ENCODE measurements at regions not wholly inside any gene's neighbourhood (a gene's known extent, or its start where the extent isn't known, plus 50 kb on each side); places are given as distances from the start of the nearest gene placed in this dataset.

DNA sequence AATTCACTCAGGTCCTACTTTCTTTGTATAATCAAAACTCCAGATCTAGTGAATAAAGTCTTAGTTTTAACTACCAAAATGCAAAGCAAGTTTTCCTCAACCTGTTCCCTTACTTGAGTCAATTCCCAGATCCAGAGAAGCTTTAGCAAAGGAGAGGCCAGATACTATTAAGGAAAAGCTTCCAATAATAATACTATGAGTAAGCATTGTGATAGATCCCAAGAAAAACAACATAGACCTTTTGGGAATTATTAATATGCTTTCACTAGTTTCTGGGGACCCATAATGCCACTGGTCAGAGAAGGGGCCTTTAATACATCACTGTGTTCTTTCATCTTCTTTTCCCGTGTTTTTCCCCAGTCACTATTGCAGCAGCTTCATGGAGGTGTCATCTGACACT is 339.9 kb upstream of the CDIN1 start:
- CTCF ChIA-PET = no interaction called here
- intact Hi-C loops (cut with micrococcal nuclease) = no loop called here
- Mint-ChIP-seq H3K4me1 (ENCODE audit: low read depth) (no peaks in the 10 kb centered on the region), H3K27me3 (no peaks in the 10 kb centered on the region), H3K9me3 (peaks cover 12% of the 10 kb centered on the region), H3K27ac (no peak overlapping the region), H3K36me3 (no peaks in the 10 kb centered on the region), H3K4me3 (no peak overlapping the region)
- POLR2A ChIA-PET = no interaction called here
- no peak for DNase-seq

DNA sequence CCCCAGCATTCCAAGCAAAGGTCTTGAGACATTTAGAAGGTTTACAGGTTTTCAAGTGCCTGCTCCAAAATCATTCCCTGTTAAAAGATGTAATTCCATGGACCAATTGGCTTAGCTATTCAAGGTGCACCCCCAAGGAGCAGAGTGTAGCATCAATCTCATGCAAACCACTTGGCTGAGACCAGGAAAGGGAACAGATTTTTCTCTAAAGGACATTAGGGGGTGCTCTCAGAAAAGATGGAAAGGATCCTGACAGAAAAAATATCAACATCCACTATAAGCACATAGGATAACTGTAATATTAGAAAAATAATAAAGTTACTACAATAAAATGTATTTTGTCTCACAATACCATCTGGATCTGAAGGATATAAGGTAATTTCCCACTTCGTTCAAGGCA is 328.0 kb upstream of the CDIN1 start:
- no peak for DNase-seq
- Mint-ChIP-seq H3K36me3 (no peaks in the 10 kb centered on the region), H3K9me3 (no peaks in the 10 kb centered on the region), H3K27me3 (no peaks in the 10 kb centered on the region), H3K4me3 (no peak overlapping the region), H3K27ac (no peak overlapping the region), H3K4me1 (ENCODE audit: low read depth) (no peaks in the 10 kb centered on the region)
- intact Hi-C loops (cut with micrococcal nuclease) = no loop called here
- CTCF ChIA-PET = no interaction called here
- POLR2A ChIA-PET = no interaction called here

DNA sequence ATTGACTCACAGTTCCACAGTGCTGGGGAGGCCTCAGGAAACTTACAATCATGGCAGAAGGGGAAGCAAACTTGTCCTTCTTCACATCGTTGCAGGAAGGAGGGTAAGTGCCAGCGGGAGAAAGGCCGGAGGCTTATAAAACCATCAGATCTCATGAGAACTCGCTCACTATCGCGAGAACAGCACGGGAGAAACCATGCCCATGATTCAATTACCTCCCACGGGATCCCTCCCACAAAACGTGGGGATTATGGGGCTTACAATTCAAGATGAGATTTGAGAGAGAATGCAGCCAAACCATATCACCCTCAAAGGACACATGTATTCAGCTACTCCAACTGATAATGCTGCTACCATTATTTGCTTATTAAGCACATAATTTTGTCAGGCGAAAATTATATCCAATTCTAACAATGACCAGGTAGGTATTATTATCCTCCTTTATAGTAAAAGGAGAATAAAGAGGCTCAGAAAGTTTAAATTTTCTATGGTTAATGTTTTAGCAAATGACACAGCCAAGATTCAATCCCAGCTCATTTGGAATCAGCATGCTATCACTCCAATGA is 327.2 kb upstream of the CDIN1 start:
- CTCF ChIA-PET = no interaction called here
- Mint-ChIP-seq H3K27me3 (no peaks in the 10 kb centered on the region), H3K4me3 (no peak overlapping the region), H3K27ac (no peak overlapping the region), H3K9me3 (no peaks in the 10 kb centered on the region), H3K36me3 (no peaks in the 10 kb centered on the region), H3K4me1 (ENCODE audit: low read depth) (no peaks in the 10 kb centered on the region)
- POLR2A ChIA-PET = no interaction called here
- DNase-seq = no peak
- intact Hi-C loops (cut with micrococcal nuclease) = no loop called here

DNA sequence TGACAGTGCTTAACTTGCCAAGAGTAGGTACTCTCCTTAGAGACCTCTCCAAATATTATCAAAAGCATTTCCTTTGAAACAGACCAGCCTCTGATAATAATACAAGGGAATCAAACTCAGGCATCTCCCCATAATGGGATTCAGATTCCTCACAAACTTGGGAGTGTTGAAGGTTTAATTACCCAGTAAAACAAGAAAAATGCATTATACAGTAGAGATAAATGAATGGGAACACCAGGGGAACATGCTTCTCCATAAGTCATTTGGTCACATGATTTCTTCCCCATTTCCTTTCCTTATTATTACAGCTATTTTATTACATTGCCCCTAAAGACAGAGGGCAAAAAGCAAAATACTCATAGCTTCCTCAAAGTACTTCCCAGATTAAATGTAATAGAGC is 325.0 kb upstream of the CDIN1 start:
- Mint-ChIP-seq H3K36me3 (no peaks in the 10 kb centered on the region), H3K4me3 (no peak overlapping the region), H3K27me3 (no peaks in the 10 kb centered on the region), H3K4me1 (ENCODE audit: low read depth) (no peaks in the 10 kb centered on the region), H3K27ac (no peak overlapping the region), H3K9me3 (no peaks in the 10 kb centered on the region)
- ChIA-PET CTCF (no interaction called here), POLR2A (no interaction called here)
- intact Hi-C loops (cut with micrococcal nuclease) = no loop called here
- no peak for DNase-seq

DNA sequence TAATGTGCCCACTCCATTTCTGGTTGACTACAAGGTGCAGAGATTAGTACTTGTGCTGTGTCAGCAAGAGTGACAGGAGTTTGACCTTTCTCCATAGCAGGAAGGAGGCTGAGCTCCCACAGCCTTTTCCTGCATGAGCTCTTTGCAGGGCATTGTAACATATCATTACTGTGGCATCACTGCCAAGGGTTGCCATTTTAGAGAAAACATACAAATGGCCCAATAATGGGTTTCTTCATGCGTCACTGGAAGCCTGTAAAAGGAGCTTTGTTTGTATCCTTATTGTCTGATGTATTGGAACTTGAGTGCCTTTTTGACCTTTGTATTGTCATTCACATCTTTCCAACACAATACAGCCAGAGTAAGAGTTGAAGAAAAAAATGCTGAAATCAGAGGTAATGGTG is 323.0 kb upstream of the CDIN1 start:
- no peak for DNase-seq
- ChIA-PET POLR2A (no interaction called here), CTCF (no interaction called here)
- H3K36me3 Mint-ChIP-seq = no peaks in the 10 kb centered on the region
- H3K4me1 Mint-ChIP-seq (ENCODE audit: low read depth) = no peaks in the 10 kb centered on the region
- intact Hi-C loops (cut with micrococcal nuclease) = no loop called here
- no peaks in the 10 kb centered on the region for H3K27me3 Mint-ChIP-seq
- no peak overlapping the region for H3K4me3 Mint-ChIP-seq
- H3K9me3 Mint-ChIP-seq = no peaks in the 10 kb centered on the region
- no peak overlapping the region for H3K27ac Mint-ChIP-seq

DNA sequence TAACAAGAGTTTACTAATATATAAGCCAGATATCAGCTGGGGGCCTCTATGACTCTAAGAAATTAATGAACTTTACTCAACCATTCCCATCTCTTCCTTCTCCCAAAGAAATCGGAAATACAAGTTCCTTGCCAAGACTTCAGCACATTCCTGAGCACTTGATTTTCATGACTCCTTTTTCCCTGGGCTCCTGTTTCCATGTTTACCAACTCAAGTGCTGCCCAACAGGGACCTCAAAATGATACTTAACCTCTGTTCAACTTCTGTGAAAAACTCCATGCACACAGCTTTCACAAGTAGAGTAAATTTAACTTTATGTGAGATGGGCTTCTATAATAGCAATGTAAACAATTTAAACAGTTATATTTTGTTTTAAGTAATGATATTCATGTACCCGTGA is 315.8 kb upstream of the CDIN1 start:
- H3K4me3 Mint-ChIP-seq = no peak overlapping the region
- no peaks in the 10 kb centered on the region for H3K36me3 Mint-ChIP-seq
- no peaks in the 10 kb centered on the region for H3K9me3 Mint-ChIP-seq
- no peaks in the 10 kb centered on the region for H3K27me3 Mint-ChIP-seq
- no peak for DNase-seq
- H3K27ac Mint-ChIP-seq = no peak overlapping the region
- no peaks in the 10 kb centered on the region for H3K4me1 Mint-ChIP-seq (ENCODE audit: low read depth)
- ChIA-PET POLR2A (no interaction called here), CTCF (no interaction called here)
- intact Hi-C loops (cut with micrococcal nuclease) = no loop called here

DNA sequence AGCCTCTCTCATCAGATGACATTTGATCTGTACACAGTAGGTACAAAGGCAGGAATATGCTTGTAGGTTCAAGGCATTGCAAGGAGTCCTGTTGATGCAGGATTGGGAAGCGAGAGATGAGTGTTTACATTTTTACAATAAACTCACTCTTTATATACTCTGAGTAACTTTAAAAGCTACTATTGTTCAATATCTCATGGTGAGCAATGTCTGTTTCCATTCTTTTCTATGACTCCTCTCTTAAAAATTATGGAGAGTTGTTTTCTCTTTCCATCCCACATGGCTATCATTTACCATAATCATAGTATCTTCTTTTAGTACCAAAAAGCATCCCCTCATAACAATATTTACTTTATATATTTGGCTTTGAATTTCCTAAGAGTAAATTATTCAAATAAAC is 314.0 kb upstream of the CDIN1 start:
- no peaks in the 10 kb centered on the region for H3K9me3 Mint-ChIP-seq
- no peak overlapping the region for H3K4me3 Mint-ChIP-seq
- ChIA-PET POLR2A (no interaction called here), CTCF (no interaction called here)
- H3K27ac Mint-ChIP-seq = no peak overlapping the region
- no peaks in the 10 kb centered on the region for H3K27me3 Mint-ChIP-seq
- DNase-seq = no peak
- intact Hi-C loops (cut with micrococcal nuclease) = no loop called here
- H3K4me1 Mint-ChIP-seq (ENCODE audit: low read depth) = no peaks in the 10 kb centered on the region
- H3K36me3 Mint-ChIP-seq = no peaks in the 10 kb centered on the region

DNA sequence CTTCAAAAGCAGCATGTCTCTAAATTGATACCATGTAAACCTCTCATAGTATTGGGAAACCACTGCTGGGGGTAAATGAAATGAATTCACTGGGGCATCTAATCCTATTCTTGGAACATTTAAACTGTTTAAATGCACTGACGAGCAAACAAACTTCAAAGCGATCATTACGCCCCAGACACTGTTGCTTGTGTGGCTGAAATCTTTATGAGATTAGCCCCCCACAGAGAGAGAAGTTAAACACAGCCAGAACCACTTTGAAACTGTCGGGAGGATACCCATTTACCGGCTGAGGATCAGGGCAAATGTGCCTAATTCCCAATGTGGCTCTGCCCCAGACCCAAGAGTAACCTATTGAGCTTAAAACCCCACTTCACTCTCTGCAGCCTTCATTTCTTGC is 308.4 kb upstream of the CDIN1 start:
- H3K27me3 Mint-ChIP-seq = no peaks in the 10 kb centered on the region
- no peak for DNase-seq
- H3K4me1 Mint-ChIP-seq (ENCODE audit: low read depth) = no peaks in the 10 kb centered on the region
- H3K36me3 Mint-ChIP-seq = no peaks in the 10 kb centered on the region
- H3K4me3 Mint-ChIP-seq = no peak overlapping the region
- intact Hi-C loops (cut with micrococcal nuclease) = no loop called here
- ChIA-PET POLR2A (no interaction called here), CTCF (no interaction called here)
- H3K27ac Mint-ChIP-seq = no peak overlapping the region
- H3K9me3 Mint-ChIP-seq = no peaks in the 10 kb centered on the region

DNA sequence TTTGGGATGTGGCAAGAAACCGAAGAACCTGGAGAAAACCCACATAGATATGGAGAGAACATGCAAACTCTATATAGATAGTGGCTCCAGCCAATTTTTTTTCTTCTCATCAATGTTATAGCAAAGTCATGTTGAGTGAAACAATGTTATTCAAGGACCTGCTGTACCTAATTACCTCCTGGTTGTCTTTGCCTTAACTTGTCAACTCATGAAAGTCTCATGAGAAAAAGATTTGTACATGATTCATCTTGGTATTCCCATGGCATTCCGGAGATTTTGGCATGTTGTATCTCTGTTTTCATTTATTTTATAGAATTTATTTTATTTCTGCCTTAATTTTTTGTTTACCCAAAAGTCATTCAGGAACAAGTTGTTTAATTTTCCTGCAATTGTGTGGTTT is 303.8 kb upstream of the CDIN1 start:
- Mint-ChIP-seq H3K4me3 (no peak overlapping the region), H3K9me3 (peaks cover 13% of the 10 kb centered on the region), H3K36me3 (no peaks in the 10 kb centered on the region), H3K4me1 (ENCODE audit: low read depth) (no peaks in the 10 kb centered on the region), H3K27ac (no peak overlapping the region), H3K27me3 (no peaks in the 10 kb centered on the region)
- intact Hi-C loops (cut with micrococcal nuclease) = no loop called here
- CTCF ChIA-PET = no interaction called here
- POLR2A ChIA-PET = no interaction called here
- no peak for DNase-seq

DNA sequence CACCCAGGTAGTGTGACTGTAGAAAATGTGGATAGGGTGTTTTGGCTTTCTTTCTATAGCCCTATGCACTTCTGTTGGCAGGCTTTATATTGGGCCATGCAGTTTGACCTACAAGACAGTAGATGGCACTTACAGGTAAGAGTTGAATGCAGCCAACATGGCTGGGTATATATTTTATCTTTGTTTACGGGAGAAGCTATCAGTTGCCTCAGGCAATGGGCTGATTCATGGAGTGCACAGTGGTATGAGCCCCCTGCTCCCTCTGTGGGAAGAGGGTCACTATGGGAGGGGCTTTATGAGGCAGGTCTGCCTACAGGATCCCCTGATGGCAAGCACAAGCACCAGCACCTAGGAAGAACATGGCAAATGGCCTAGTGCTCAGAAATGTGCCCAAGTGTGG is 301.2 kb upstream of the CDIN1 start:
- intact Hi-C loops (cut with micrococcal nuclease) = no loop called here
- H3K4me3 Mint-ChIP-seq = no peak overlapping the region
- DNase-seq = no peak
- no peaks in the 10 kb centered on the region for H3K36me3 Mint-ChIP-seq
- CTCF ChIA-PET = no interaction called here
- no peaks in the 10 kb centered on the region for H3K27me3 Mint-ChIP-seq
- no peak overlapping the region for H3K27ac Mint-ChIP-seq
- POLR2A ChIA-PET = no interaction called here
- no peaks in the 10 kb centered on the region for H3K4me1 Mint-ChIP-seq (ENCODE audit: low read depth)
- H3K9me3 Mint-ChIP-seq = peaks cover 13% of the 10 kb centered on the region

DNA sequence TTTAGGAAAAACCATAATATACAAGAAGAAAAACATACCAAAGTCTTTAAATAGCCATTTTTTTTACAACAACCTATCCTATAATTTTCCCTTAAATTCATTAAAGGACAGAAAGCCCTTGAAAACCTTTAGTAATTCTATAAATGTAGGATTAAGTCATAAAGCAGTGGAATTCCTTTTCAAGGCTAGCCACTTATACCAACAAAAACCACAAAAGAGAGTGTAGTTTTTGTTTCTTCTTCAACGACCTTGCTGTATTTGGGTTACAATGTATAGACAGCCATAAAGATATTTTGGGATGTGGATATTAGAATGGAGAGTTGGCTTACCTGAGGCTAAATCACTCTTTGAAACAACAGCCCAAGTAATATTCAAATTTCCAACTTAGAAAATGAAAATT is 296.6 kb upstream of the CDIN1 start:
- no peak overlapping the region for H3K4me3 Mint-ChIP-seq
- no peaks in the 10 kb centered on the region for H3K36me3 Mint-ChIP-seq

DNA sequence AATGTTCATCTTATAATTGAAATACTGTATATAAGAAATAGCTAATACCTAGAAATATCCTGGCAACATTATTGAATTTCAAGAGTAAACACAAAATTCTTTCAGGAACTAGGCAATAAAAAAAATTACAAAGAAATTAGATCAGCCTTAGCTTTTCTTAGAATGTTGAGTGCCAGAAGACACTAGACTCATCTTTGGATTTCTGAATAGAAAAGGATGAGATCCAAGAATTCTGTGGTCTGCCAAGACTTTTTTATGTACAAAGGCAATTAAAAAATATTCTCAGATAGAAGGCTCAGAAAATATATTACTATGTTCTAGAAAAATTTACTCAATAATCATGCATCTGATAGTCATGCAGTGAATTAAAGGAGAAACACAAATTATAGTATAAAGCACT is 294.5 kb upstream of the CDIN1 start:
- Mint-ChIP-seq H3K4me1 (ENCODE audit: low read depth) (no peaks in the 10 kb centered on the region), H3K36me3 (no peaks in the 10 kb centered on the region), H3K27ac (no peak overlapping the region), H3K4me3 (no peak overlapping the region), H3K9me3 (peaks cover 4% of the 10 kb centered on the region), H3K27me3 (no peaks in the 10 kb centered on the region)
- POLR2A ChIA-PET = no interaction called here
- DNase-seq = no peak
- CTCF ChIA-PET = no interaction called here
- intact Hi-C loops (cut with micrococcal nuclease) = no loop called here

More for the DNA sequence above, 296.6 kb upstream of the CDIN1 start:
- intact Hi-C loops (cut with micrococcal nuclease) = no loop called here
- POLR2A ChIA-PET = no interaction called here
- H3K9me3 Mint-ChIP-seq = peaks cover 9% of the 10 kb centered on the region
- no peak for DNase-seq
- no peaks in the 10 kb centered on the region for H3K4me1 Mint-ChIP-seq (ENCODE audit: low read depth)
- H3K27me3 Mint-ChIP-seq = no peaks in the 10 kb centered on the region
- H3K27ac Mint-ChIP-seq = no peak overlapping the region
- CTCF ChIA-PET = no interaction called here

DNA sequence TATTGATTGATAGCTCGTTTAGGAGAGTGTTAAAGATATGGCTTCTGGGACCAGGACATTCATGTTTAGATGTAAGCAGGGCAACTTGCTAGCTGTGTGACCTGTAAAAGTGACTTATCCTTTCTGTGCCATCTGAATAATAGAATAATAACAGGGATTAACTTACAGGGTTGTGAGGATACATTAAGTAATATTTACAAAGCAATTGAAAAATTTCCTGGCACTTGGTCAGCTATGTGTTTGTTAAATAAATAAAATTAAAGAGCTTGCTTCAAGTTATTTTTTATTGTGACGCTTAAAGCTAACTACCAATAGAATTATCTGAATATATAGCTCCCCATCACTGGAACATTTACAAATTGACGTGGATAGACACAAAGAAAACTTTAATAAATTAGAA is 287.9 kb upstream of the CDIN1 start:
- Mint-ChIP-seq H3K27ac (no peak overlapping the region), H3K4me3 (no peak overlapping the region), H3K36me3 (no peaks in the 10 kb centered on the region), H3K4me1 (ENCODE audit: low read depth) (no peaks in the 10 kb centered on the region), H3K9me3 (no peaks in the 10 kb centered on the region), H3K27me3 (no peaks in the 10 kb centered on the region)
- POLR2A ChIA-PET = no interaction called here
- no peak for DNase-seq
- CTCF ChIA-PET = no interaction called here
- intact Hi-C loops (cut with micrococcal nuclease) = no loop called here

DNA sequence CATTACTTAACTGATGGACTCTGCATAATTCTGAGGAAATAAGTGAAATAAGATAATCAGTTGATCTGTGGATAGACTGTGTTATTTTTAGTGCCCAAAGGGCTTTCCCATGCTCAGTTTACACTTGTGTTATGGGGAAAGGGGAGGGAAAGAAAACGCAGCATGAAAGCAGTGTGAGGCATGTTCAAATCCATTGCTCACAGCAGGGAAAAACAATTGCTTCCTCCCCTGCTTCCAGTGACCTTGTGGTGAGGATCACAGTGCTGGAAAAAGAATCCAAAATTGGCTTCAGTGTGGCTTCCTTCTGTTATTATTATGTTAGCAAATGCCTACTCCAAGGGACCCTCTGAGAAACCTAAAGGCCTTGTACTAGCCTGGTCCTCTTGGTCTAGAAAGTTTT is 285.1 kb upstream of the CDIN1 start:
- no peak for DNase-seq
- ChIA-PET CTCF (no interaction called here), POLR2A (no interaction called here)
- Mint-ChIP-seq H3K9me3 (no peaks in the 10 kb centered on the region), H3K27me3 (no peaks in the 10 kb centered on the region), H3K27ac (no peak overlapping the region), H3K4me3 (no peak overlapping the region), H3K36me3 (no peaks in the 10 kb centered on the region), H3K4me1 (ENCODE audit: low read depth) (no peaks in the 10 kb centered on the region)
- intact Hi-C loops (cut with micrococcal nuclease) = no loop called here

Data from activated CD4-positive, alpha-beta memory T cell treated with anti-CD3 and anti-CD28 coated beads for 36 hours (primary cell).